CD4-positive, alpha-beta T cell treated with Interleukin-4 for 1 hour (primary cell): ENCODE measurements at regions not wholly inside any gene's neighbourhood (a gene's known extent, or its start where the extent isn't known, plus 50 kb on each side); places are given as distances from the start of the nearest gene placed in this dataset.
"Not testable (repeated sequence)": the region's sequence is repeated elsewhere in the genome, so short reads cannot be mapped to it uniquely, and the experiment has no call there.

ENCODE experiments used
- DNase-seq, 2 donors: peaks; one replicate each; pipeline ENCODE4 v3.0.0-alpha.2; 2020 to 2022

DNA sequence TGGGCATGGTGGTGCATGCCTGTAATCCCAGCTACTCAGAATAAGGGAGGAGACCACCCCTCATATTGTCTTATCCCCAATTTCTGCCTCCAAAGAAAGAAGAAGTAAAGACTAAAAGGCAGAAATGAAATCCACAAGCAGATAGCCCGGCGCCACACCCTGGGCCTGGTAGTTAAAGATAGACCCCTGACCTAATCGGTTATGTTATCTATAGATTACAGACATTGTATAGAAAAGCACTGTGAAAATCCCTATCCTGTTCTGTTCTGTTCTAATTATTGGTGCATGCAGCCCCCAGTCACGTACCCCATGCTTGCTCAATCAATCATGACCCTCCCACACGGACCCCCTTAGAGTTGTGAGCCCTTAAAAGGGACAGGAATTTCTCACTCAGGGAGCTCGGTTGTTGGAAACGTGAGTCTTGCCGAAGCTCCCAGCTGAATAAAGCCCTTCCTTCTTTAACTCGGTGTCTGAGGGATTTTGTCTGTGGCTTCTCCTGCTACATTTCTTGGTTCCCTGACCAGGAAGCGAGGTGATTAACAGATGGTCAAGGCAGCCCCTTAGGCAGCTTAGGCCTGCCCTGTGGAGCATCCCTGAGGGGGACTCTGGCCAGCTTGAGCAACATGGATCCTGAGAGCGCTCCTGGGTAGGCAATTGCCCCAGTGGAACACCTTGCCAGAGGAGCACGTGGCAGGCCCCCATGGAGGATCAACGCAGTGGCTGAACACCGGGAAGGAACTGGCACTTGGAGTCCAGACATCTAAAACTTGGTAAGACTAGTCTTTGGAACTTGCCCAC is 188.7 kb upstream of the NDUFV2 start:
- not testable (repeated sequence) for DNase-seq

DNA sequence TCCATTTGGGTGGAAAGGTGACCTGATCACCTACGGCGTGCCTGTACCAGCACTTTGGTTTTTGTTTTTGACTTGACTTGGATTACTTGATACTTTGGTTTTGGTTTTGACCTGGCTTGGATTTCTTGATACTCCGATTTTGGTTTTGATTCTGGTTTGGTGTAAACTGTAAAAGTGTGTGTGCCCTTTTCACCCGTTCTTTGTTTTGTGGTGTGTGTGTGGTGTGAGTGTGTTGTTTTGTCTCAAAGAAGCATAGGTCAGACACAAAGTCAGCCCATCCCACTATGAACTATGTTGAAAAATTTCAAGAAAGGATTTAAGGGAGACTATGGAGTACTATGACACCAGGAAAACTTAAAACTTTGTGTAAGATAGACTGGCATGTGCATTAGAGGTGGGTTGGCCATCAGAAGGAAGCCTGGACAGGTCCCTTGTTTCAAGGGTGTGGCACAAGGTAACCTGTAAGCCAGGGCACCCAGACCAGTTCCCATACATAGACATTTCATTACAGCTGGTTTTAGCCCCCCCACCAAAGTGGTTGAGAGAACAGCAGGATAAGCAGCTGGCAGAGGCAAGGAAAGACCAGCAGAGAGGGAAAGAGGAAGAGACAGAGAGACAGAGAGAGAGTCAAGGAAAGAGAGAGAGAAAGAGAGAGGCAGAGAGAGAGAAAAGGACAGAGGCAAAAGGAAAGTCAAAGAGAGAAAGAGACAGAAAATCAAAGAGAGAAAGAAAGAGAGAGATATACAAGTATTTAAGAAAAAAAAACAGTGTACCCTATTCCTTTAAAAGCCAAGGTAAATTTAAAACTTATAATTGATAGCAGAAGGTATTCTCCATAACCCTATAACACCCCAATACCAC is 187.9 kb upstream of the NDUFV2 start:
- DNase-seq: not testable (repeated sequence)

DNA sequence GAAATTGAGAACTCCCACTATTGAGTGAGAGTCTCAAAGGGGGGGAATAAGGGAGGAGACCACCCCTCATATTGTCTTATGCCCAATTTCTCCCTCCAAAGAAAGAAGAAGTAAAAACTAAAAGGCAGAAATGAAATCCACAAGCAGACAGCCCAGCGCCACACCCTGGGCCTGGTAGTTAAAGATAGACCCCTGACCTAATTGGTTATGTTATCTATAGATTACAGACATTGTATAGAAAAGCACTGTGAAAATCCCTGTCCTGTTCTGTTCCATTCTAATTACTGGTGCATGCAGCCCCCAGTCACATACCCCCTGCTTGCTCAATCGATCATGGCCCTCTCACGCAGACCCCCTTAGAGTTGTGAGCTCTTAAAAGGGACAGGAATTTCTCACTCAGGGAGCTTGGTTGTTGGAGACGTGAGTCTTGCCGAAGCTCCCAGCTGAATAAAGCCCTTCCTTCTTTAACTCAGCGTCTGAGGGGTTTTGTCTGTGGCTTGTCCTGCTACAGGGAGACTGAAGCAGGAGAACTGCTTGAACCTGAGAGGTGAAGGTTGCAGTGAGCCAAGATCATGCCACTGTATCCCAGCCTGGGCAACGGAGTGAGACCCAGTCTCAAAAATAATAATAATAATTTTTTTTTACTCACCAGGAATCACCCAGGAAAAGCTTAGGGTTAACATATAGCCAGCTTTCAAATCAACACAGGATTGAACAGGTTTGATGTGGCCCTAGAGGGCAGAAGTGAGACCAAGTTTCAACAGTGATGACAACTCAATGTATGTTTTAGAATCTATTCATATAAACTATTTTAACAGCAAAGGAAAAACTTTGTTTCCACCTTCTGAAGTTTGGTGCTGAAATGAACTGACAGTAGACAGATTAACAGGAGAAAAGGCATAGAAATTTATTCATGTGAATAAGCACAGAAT is 181.4 kb upstream of the NDUFV2 start:
- DNase-seq: not testable (repeated sequence)

DNA sequence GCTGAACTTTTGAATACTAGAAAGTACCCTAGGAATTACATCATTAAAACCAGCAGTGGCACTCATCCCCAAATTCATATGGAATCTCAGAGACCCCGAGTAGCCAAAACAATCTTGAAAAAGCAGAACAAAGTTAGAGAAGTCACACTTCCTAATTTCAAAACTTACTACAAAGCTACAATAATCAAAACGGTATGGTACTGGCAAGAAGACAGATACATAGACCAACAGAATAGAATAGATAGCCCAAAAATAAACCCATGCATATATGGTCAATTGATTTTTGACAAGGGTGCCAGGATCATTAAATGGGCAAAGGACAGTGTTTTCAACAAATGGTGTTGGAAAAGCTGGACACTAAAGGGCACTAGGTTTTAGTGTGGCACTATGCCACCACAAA is 176.0 kb upstream of the NDUFV2 start:
- DNase-seq: no peak

DNA sequence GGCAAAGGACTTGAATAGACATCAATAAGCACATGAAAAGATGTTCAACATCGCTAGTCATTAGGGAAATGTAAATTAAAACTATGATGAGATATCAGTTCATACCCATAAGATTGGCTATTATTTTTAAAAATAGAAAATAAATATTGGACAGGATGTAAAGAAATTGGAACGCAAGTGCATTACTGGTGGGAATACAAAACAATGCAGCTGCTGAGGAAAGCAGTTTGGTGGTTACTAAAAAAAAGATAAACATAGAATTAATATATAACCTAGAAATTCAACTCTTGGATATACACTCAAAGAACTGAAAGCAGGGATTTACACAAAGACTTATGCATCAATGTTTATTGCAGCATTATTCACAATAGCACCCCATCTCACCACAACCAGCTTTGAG is 174.5 kb upstream of the NDUFV2 start:
- DNase-seq: no peak

DNA sequence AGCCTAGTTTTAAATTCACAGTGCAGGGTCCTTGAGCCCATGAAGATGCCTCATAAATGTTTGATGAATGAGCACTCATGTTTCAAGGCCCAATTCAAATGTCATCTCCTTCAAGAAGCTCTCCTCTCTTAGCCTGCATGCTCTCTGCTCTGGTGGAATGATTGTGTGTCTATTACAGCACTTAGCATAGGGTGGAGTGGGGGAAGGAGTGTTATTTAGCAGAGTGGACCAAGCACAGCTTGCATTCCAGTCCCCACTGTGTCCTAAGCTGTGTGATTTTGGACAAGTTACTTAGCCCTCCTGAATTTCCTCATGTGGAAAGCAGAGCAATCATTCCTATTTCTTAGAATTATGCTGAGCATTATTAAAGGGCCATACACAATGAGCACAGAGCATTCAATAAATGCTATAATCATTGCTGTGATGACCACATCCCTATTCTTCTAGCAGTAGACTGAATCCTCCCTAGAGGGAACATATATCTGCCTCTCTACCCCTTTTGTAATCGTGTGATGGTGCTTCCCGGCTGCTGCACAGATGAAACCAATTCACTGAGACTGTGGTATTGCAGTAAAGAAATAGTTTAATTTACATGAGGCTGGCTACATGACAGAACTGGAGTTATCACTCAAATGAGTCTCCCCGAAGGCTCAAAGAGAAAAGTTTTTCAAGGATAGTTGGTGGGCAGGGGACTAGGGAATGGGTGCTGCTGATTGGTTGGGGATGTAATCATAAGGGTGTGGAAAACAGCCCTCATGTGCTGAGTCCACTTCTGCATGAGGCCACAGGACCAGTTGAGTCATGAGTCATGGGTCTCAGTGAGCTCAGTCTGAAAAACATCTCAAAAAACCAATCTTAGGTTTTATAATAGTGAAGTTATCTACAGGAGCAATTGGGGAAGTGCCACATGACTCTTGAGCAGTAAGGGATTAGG is 173.4 kb upstream of the NDUFV2 start:
- no peak for DNase-seq

DNA sequence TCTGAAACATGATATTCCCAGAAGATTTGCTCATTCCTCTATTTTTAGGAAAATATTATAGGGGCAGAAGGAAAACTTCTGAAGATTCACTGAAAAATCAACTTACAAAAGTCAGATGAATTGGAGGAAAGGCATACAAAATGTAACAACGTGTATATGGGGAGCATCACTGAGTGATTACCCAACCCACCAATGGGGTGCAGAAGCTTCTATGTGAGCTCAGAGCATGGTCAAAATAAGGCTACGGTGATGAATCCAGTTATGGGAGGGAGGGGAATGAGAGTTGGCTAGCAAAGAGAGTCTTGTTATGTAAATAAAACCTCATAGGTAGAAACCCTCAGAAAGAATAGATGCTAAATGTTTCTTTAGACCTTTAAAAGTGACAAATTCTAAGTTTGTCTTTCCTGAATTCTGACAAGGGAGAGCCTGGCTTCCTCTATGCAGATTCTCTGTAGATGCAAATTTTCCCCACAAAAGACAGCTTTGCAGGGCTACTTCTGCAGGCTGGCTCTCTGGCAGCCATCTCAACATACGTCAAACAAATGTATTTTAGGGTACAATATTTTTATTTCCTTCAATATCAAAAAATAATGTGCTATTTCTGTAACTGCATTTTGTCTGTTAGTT is 171.4 kb upstream of the NDUFV2 start:
- DNase-seq: no peak

DNA sequence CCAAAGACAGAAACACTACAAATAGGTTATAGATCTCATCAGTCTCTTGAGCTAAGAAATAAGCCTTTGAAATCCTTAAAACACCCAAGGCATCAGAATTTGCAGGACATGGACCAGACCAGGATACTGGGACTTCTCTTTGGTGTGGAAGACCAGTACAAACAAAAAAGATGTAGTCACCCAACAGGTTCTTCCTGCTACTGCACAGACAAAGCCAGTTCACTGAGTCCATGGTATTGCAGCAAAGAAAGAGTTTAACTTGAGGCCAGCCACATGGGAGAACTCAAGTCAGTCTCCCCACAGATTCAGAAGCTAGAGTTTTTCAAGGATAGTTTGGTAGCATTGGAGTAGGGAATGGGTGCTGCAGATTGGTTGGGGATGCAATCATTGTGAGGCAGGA is 169.6 kb upstream of the NDUFV2 start:
- no peak for DNase-seq

DNA sequence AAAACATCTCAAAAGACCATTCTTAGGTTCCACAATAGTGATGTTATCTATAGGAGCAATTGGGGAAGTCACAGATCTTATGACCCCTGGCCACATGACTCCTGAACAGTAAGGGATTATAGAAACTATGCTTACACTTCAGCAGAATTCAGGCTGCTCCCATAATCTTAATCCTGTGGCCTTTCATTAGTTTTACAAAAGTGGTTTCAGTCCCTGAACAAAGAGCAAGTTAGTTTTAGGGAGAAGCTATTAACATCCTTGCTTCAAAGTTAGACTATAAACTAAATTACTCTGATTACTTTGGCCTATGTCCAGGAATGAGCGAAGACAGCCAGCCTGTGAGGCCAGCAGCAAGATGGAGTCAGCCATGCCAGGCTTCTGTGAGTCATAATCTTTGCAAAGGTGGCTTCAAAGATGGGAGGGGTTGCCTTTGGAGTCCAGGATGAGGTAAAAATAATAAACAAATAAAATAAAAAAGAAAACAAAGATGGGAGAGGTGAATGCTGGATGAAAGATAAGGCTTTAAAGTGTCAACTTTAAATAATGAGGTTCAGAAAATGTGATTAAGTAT is 168.7 kb upstream of the NDUFV2 start:
- no peak for DNase-seq

DNA sequence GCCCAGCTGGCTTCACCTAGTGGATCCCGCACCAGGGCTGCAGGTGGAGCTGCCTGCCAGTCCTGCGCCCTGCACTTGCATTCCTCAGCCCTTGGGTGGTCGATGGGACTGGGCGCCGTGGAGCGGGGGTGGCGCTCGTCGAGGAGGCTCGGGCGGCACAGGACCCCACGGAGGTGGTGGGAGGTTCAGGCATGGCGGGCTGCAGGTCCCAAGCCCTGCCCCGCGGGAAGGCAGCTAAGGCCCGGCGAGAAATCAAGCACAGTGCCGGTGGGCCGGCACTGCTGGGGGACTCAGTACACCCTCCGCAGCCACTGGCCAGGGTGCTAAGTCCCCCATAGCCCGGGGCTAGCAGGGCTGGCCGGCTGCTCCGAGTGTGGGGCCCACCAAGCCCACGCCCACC is 167.2 kb upstream of the NDUFV2 start:
- not testable (repeated sequence) for DNase-seq

DNA sequence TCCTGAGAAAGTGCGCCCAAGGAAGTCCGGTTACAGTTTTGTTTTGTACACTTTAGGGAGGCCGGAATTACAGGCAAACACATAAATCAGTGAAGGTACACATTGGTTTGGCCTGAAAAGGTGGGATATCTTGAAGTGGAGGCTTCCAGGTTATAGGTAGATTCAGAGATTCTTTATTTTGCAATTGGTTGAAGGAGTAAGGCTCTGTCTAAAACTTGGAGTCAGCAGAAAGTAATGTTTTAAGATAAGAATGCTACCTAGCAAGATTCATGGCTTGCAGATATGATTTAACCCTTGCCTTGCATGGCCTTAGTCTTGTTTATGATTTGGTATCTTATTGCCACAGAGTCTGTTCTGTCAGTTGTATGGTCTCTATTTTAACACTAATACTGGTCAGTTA is 165.9 kb upstream of the NDUFV2 start:
- no peak for DNase-seq

DNA sequence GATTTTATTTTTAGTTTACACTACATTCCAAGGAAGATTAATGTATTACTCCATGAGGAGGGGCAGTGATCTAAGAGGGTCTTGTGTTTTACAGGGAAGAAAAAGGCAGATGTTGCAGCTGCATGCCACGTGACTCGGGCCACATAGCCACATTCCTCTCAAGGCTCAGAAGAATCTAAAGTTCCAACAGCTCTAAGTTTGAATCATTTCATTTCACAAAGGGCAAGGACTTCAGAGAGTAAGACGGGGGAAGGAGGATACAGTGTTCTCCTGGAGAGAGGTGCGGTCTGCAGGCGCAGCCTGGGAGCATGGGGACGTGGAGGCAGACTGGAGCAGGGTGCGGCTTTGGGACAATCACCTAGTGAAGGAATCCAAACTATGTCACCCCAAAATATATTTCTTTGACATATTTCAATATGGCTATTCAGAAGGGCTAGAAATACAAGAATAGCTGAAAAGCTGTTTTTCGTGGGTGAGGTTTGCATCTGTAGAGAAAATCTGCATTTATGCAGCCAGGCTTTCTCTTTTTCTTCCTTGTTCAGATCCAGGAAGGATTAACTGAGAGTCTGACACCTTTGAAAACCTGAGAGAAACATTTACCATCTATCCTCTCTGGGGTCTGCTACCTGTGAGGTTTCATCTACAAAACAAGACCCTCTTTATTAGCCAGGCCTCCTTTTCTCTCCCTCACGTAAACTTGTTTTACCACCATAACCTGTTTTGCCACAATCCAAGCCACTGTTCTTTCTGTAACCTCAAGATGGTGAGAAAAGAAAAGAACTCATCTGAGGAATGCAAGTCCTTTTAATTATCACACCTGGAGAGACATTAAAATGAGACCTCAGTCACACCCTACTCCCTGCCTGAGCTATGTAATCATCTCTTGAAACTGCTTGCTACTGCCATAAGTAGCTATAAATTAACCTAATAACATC is 165.1 kb upstream of the NDUFV2 start:
- DNase-seq: no peak

DNA sequence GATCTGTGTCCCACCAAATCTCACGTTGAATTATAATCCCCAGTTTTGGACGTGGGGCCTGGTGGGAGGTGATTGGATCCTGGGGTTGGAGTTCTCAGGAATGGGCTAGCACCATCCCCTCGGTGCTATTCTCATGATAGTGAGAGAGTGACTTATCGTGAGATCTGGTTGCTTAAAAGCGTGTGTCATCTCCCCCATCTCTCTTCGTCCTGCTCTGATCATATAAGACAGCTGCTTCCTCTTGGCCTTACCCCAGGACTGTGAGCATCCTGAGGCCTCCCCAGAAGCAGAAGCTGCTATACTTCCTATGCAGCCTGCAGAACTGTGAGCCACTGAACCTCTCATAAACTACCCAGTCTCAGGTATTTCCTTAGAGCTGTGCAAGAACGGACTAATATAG is 163.7 kb upstream of the NDUFV2 start:
- DNase-seq: no peak

DNA sequence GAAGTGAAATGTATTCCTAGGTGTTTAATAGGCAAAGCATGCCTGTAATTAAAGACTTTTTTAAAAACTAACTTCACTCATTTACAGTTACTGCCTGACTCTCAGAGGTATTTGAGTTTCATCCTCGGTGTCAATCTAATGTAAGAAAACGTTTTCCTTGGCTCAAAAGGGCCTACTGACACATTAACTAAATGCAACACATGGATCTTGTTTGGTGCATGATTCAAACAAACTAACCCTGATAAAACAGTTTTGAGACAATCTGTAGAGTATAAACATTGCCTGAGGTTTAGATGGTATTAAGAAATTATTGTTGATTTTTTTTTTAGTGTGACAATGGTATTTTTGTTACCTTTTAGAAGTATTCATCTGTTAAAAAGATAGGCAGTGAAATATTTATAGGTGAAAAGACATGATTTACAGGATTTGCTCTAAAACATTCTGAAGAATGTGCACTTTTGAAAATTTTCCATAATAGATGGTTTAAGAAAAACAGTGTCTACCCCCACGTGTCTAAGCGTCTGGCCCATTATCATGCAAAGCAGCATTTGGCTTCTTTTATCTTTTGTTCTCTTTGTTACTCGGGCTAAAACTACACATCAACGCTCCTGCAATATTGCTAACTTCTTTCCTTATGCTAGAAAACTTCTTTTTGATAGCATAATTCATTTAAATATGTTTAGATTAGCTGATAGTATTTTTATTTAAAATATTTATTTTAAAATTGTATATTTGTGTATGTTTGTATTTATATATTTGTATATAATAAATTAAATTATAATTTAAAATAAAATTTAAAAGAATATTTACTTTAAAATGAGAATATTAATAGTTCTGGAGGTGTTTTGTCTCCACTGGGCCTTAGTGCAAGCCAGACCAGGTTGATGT is 160.2 kb upstream of the NDUFV2 start:
- no peak for DNase-seq

DNA sequence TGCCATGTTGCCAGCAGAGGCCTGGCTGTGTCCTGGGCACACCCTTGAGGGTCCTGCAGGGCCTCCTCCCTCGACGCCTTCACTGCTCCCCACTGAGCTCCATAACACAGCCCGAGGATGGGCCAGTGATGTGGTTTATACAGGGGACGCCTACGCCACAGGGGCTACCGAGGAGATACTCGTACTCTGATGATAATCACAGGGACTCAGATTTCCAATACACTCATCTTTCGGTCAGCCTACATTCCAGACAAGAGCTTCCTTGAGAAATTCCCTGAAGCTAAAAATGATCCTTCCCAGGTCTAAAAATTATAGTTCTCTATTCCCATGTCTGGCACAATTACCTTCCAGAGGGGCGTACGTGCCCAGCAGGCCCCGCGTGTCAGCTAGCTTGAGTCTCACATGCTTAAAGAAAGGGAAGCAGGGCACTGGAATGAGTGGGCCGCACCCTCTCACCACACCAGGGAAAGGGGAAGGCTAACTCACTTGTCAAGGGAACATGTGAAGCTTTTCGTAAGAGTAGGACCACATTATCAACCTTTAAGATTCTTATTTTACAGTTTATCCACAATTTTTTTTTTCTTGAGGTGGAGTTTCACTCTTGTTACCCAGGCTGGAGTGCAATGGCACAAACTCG is 159.5 kb upstream of the NDUFV2 start:
- DNase-seq: no peak

DNA sequence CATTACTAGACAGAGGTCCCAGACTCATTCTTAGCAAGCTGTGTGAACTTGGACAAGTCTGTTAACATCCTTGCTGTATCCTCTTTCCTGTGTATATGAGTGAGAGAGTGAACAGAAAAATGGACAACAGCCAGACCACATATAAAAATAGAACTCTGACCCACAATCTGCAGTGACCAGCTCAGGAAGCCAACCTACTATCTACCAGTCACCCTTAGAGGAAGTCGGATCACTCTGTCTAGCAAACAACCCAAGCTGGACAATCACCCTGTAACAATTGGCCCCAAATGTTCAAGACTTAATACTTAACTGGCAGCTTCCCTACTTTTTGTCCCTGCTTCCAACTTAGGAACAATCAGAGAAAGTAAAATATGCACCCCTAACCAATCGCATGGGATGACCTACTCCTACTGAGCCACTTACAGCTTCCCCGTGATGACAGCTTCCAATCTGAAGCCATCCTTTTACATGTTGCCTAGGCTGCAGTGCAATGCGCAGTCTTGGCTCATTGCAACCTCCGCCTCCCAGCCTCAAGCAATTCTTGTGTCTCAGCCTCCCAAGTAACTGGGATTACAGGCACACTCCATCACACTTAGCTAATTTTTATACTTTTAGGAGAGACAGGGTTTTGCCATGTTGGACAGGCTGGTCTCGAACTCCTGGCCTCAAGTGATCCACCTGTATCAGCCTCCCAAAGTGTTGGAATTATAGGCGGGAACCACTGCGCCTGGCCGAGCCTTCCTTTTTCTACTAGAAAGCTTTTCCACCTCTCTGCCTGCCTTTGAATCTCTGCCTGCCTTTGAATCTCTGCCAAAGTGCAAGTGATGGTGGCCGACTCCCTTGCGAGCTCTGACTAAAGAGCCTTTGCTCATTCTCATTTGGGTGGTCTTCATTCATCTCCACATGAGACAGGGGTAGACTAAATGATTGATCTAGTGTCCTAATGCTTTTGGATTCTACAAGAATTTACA is 158.3 kb upstream of the NDUFV2 start:
- no peak for DNase-seq

DNA sequence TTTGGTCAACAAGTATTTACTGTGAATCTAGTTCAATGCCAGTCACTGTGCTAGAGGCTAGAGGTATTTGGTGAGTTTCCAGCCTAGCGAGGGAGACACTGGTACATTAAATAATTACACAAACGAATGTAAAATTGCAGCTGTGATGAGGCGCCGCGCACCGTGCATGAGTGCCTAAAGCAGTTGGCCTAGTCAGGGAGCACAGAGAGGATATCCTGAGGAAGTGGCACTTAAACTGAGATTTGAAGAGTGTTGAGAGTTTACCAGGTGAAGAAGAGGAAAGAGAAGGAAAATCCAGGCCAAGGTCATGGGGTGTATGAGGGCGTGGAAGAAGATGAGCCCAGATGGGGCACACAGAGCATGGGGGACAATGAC is 157.6 kb upstream of the NDUFV2 start:
- DNase-seq: no peak
